Esophagus mucosa (tissue), 1 donor: ENCODE measurements at regions not wholly inside any gene's neighbourhood (a gene's known extent, or its start where the extent isn't known, plus 50 kb on each side); places are given as distances from the start of the nearest gene placed in this dataset.

Experiments
- ATAC-seq: fragments of 200-7000 bp; cut with Tn5 transposase; one replicate; pipeline ENCODE4 v1.9.1; 2020
- donor health status: DM: yes; HTN: yes; CAD: no.

DNA sequence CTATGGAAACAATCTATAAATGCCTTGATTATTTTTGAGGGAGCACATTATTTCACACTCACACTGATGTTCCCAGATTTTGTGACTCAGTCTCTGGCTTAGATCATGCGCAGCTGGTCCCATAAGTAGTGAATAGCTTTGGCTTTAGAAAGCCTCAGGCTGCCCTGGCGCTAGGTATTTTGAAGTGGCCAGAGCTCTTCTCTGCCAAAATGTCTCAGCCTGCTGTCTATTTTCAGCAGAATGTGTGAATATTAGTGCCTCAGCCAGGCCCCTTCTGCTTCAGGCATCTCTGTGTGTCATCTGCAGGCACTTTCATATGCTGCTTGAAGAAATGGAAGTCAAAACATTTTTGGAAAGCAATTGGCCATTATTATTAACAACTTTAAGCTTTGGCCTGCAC, 931.0 kb upstream of the INTU start:
- ATAC-seq: no peak

DNA sequence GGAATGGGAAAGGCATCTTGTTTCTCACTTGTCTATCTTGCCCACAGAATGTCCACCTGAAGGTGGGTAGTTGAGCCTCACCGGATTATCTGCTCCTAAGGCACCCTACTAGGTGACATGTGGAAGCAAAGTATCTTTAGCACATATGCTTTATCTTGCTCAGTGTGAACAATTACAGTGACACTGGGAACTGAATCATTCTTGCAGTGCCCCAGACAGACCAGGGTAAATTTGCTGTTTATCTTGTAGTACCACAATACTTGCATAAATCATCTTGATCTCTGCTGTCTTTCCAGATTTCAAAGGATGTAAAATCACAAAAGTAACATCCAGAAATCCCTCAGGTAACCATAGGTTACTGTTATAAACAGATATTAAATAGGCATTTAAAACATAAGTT, 930.0 kb upstream of the INTU start:
- ATAC-seq: no peak

DNA sequence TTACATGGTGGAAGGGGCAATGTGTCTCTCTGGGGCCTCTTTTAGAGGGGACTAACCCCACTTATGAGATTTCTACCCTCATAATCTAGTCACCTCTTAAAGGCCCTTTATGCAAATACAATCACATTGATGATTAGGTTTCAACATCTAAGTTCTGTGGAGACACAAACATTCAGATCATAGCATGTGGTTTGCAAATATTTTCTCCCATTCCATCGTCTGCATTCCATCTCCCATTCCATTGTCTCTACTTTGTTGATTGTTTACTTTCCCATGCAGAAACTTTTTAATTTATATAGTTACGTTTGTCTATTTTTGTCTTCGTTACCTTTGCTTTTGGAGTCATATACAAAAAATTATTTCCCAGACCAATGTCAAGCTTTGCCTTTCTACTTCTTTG, 927.5 kb upstream of the INTU start:
- ATAC-seq: no peak

DNA sequence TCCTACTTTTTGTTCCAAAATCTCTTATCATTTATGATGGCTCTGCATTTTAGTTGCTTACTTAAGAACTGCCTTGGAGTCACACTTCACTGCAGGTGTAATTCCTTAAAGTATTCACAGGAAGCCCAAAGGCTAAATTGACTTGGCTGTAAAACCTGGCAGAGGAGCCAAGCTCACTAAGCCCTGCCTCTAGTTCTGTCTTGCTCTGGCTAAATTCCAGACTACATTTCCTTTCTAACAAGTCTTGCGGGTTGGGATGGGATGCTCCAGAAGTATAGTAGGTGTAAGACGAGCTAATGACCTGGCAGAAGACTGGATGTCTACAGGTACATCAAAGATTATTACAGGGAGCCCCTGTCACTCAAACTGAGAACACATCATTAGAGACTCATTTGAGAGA, 924.0 kb upstream of the INTU start:
- ATAC-seq: peak; percentile 96

DNA sequence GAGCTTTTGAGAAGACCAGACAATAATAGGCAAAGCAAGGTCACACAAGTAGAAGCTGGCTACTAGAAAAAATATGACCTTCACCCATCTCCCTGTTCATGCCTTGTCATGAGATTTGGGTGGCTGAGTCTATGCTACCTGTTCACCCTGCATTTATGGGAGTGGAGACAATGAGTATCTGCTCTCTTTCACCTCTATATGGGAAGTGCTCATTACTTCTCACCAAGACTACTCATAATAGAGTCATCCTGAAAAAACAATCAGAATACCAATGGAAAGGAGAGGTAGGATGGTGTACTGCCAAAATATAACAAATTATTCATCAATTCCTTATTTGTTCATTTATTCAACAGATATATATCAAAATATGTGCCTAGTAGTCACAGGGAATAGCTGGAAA, 921.8 kb upstream of the INTU start:
- ATAC-seq: no peak

DNA sequence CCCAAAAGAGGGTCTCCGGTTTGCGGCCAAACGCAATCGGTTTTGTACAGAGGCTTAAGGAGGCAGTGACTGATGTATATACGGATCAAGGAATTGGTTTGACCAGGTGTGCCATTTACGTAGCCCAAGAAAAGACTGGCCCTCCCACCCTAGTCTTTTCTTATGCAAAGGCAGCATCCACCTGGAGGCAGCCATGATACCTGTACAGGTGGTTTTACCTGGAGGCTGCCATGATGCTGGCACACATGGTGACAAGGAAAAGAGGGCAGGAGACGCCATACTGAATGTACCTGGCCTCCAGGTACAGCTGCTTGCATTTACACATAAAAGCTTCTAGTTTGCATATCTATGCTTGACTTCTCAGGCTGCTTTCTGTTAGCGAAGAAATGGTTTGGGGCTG, 917.7 kb upstream of the INTU start:
- ATAC-seq: no peak

DNA sequence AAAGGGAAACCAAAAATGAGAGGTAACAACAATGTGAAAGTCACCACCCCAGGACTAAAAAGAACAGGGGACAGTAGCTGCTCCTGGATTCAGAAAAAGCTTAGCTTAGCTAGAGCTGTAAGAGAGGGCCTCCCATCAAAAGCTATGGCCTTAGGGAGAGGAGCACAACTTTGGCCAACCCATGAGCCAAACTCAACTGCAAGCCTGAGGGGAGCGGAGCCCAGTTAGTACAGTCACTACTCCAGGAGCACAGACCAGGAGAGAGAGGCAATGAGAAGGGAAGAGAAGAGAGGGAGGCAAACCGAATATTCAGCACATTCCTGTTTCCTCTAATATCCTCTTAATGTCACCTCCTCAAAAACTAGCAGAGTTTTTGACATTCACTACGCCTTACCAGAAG, 917.1 kb upstream of the INTU start:
- ATAC-seq: no peak

DNA sequence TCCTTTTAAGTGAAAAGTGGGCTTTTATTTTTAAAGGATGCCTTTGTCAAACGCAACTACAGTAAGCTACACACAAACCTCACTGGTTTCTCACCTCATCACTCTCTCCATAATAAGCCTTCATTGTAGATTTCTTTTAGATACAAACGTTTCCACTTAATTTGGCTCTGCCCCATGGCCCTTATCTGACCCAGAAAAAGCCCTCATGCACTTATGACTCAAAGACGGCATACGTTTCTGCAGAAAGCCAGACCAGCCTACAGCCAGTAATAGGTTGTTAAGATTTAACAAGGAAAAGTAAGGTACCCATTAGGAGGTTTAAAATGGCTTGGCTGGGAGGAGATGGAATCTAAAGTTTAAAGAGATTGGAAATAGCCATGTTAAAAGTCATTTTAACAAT, 914.6 kb upstream of the INTU start:
- no peak for ATAC-seq

DNA sequence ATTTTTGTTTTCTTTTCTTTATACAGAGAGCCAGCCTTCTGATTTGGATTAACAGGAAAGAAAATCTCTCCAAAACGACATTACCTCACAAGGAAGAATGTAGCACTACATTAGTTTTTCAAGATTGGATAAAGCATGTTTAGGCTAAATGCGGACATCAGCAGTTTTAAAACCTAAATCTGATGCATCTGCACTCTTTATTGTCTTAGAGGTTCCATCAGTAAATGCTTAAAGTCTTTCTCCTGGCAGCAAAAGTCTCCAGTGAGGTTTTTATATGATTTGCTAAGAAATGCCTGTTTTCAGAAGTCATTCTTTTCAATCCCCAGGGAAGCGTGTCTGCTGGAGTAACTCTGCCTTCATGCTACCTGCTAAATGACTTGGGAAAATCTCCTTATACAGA, 912.9 kb upstream of the INTU start:
- ATAC-seq: no peak

DNA sequence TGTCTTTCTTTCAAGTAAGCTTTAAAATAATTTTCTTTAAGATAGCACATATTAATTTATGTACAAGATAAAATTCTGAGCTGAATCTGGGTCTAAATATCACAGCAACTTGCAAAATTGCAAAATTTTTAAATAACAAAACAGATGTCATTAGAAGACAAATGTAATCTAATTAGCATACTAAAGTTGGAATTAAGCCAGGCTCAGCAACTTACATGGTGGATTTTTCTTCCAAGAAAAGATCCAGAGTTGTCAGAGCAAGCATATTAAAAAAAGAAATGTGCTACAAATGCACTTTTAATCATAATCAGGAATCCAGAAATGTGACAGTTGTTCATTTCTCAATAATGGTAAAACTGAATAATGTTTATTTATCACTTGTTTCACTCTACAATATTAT, 906.9 kb upstream of the INTU start:
- ATAC-seq: no peak

DNA sequence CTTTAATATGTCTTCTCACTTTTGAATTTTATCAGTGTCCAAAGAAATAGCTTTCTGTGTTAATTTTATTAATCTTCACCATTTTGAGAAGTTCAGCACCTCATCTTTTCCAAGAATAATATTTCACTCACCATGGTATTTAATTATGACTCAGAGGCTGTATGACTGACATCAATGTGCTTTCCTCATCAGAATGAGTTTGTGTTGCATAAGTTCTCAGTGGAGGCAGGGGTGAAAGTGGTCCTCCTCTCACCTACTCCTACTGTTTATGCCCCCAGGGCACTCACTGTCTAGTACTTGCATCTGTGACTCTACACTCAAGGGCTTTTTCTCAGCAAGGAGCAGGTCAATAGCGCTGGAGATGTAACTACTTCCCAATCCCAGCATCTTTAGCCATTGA, 905.3 kb upstream of the INTU start:
- no peak for ATAC-seq

DNA sequence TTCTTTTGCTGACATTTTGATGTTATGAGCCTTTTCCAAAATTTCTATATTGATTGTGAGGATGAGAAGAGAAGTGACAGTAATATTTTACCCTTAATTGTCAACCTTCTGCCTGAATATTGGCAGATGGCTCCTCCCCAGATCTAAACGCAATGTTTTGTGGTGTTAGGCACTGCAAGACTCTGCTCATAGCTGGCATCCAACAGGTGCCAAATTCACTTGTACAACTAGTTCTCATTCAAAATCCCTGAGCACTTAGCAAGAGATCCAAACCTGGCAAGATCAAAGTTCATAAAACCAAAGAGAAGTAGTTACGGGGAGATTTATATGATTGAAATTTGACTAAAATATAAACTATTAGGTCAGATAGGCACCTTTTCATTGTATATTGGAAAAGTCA, 901.7 kb upstream of the INTU start:
- ATAC-seq: no peak

DNA sequence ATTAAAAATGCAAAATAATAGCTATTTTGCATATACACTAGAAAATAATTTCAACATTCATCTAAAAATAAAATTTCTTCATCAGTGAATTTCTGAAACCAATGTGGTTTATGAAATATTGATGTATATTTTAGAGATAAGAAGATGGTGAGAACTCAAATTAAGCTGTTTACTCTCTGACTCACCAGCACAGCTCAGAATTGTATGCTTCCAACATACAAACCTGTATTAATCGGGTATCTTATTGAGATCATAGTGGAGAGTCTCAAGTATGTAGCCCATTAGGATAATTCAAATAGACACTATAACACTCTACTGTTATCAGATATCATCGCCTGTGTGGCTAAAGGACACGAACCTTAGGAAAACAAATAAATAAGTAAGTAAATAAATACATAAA, 899.5 kb upstream of the INTU start:
- ATAC-seq: no peak

DNA sequence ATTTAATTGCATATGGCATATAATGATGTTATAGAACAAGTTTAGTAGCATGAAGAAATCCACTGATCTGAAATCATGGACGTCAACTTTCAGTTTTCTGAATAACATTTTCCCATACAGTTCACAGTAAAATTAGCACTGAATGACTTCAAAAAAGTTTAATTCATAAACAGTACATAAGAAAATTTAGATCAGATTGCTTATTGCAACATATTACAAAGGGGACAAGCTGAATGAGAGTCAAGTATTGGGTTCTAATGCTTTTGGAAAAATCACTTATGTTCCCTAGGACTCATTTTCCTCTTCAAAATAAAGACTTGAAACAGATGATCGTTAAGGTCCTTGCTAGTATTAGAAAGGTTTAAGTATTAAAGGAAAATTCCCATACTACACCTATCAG, 898.3 kb upstream of the INTU start:
- no peak for ATAC-seq

DNA sequence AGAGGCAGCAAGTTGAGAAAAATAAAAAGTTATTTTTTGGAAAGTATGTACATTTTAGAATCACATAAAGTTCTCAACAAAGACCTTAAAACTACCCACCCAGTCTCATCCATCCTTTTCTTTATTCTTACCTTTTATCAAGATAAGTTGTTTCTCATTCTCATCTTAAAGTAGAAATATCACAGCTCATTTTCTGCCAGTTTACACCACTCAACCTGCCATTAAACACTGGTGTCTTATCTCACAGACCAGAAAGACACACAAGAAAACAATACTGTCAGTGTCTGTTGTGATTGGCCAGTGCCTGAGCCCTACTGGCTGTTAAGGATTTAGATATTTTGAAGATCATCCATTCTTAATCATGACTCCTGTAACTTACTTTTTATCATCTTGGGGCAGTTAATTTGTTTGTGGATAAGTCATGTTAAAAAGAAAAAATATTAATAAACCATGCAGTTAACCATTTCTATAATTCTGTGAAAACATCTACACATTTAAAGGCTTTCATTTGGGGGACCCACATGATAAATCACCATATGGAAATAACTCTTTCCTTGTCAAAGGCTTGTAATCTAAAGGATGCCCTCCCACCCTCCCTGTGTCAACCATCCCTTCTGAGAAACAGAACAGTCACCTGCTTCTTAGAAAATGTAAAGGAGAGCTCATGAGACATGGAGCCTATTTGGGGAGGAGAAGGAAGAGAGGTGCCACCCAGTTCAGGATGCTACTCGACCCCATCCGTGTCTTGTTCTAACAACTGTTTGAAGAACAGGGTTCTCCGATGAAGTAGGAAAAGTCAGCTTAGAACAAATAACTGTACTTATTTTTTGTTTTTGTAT, 897.2 kb upstream of the INTU start:
- no peak for ATAC-seq

DNA sequence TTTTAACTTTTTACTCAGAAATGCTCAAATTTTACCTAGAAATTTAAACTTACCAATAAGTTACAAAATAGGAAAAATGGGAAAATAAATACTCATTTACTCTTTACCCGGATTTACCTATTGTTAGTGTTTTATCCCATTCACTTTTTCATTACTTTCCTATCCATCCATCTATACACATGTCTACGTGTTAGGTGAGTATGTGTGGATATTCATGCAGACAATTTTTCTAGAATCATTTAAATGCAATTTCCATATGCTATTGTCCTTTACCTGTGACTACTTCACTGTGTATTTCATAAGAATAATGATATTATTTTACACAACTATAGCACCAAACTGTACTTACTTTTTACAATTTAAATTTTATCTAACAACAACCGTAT, 896.6 kb upstream of the INTU start:
- no peak for ATAC-seq

DNA sequence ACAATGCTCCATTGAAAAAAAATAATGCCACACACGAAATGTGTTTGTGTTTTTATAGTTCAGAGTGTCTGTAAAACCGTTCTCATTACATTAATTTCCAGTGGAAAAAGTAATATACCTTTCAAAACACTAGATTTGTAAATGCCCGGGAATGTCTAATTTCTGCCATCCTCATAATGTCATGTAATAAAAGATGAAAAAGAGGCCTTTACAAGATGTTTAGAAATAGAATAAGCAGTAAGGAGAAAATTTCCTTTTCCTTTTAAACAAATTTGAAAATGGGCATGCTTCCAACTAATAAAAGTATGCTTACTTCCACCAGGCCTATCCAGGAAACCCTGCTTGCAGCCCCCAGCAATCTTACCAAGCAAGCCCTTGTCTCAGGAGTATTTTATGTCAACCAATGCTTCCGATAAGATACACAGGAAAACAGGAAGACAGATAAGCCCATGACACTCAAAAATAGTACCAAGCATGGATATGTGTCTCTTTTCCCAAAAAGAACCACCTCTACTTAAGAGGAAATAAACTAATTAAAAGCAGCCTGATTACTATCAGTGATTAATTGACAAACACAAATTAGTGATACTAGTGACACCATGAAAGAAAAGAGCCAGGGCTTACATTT, 894.7 kb upstream of the INTU start:
- no peak for ATAC-seq

DNA sequence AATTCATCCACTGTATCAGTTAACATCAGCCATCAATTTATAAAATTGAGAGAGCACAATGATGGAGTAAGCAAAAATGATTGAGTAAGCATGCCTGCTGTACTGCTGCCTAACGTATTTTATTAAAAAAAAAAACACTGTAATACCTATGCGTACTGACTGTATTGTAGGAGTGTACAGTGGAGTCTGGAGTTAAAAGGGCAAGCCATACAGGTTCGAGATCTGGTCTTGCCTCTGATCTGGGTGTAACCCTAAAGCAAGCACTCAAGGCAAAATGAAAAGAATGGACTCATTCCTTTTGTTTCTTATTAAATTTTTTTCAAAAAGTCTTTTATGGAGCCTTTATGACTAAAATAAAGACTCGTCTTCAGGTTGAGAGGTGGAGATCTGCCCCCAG, 894.2 kb upstream of the INTU start:
- peak; percentile 61 for ATAC-seq

DNA sequence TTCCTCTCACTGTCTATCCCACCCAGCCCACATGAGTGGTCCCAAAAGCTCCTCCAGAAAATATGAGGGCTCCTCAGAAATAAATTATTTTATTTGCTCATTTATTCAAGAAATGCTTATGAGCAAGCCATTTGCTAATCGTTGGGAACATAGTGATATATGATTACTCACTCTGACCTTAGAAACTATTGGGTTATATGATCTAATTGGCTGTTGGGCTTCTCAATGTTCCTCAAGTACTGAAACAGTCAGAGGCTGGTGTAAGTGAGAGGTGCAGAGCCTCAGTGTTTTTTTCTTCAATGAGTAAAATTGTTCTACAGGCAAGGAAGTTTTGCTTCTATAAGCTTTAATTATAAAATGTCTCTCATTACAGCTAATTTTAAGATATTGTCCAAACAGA, 893.8 kb upstream of the INTU start:
- ATAC-seq: no peak

DNA sequence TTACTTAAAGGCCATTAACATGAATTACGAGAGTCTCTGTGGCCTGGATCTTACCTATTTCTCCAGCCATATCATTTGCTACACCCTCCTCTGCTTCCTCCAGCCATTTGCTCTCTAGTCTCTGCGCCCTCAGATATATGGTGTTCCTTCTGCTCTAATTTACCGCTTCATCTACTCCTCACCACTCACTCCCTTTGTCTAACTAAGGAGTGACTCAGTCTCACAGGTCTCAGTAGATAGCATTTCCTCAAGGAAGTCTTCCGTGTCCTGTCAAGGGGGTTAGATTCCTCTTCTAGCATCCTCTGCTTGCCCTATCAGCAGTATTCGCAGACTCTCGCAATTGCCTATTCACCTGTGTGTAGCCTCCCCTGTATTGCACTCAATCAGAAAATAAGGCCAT, 892.1 kb upstream of the INTU start:
- no peak for ATAC-seq

DNA sequence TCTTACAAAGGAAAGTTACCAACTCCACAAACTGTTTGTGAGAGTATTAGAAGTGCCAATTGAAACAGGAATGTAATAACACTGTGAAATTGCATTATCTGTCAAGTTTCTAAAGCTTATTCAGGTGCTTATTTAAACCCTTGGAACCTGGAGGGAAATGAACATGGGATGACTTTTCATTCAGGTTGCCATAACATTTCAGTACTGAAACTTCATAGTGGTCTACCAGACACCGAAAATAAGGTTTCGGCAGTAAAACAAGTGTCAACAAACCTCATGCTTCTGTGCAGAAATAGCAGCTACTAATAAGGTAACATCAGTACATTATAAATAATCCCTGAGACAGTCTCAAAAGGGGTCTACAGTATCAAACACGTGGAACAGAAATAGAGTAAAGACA, 890.7 kb upstream of the INTU start:
- no peak for ATAC-seq

DNA sequence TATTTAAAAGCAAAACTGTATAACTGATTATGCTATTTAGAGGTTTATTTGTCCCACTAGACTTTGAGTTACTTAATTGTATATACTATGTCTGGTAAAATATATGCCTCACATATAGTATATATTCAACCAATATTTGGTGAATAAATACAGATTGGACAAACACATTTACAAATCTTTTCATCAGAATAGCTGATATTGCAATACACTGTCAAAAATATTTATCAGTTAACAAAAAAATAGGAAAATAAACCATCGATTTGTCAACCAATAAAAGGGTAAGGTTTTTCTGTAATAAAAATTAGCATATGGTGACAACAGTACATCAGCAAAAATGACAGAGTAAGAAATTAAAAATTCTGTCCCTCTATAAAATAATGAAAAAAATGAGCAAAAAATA, 889.9 kb upstream of the INTU start:
- no peak for ATAC-seq

DNA sequence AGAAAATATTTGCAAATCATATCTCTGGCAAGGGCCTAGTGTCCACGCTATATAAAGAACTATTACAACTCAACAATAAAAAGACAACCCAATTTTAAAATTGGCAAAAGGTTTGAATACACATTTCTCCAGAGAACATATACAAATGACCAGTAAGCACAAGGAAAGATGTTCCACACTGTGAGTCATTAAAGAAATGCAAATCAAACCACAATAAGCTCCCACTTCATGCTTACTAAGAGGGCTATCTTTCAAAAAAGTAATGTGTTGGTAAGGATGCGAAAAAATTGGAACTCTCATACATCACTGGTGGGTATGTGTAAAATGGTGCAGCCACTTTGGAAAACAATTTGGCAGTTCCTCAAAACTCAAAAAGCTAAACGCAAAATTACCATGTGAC, 884.0 kb upstream of the INTU start:
- no peak for ATAC-seq

DNA sequence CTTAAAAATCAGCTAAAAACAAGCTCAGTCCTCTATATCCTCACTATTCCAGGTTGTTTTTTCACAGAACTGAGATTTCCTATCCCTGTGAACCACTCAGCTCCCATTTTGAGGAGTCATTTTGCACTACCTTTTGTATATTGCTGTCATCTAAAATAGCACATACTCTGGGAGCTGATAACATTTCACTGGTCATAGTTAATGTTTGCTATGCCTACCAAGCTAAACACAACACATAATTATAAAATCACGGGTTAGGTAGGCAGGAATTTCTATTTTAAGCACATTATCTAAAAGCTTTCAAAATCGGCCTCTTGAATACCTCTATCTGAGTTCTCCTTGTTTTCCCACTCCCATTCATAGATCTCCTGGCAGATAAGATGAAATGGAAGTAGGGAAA, 882.0 kb upstream of the INTU start:
- no peak for ATAC-seq

DNA sequence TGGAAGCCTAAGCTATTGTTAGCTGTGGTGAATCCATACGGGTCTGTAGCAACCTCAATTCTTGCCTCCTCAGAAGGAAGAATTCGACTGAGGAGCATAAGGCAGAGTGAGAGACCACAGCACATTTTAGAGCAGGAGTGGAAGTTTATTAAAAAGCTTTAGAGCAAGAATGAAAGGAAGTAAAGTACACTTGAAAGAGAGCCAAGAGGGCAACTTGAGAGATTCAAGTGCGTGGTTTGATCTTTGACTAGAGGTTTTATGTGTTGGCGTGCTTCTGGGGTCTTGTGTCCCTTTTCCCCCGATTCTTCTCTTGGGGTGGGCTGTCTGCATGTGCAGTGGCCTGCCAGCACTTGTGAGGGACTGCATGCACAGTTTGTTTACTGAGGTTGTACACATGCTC, 880.6 kb upstream of the INTU start:
- ATAC-seq: no peak
